Effector memory CD4-positive, alpha-beta T cell (primary cell): ENCODE measurements at regions not wholly inside any gene's neighbourhood (a gene's known extent, or its start where the extent isn't known, plus 50 kb on each side); places are given as distances from the start of the nearest gene placed in this dataset.
A peak's percentile ranks its signal among the peaks of the same experiment; 100 is the strongest.
"Not testable (repeated sequence)": the region's sequence is repeated elsewhere in the genome, so short reads cannot be mapped to it uniquely, and the experiment has no call there.

Source experiments
- DNase-seq, 3 donors: peaks; one replicate each; pipeline ENCODE4 v3.0.0-alpha.2; 2020
- H3K27ac ChIP-seq: 2 replicates; pipeline ENCODE4 v1.7.0; 2013; ENCODE audit warnings: mild to moderate bottlenecking, low read length, moderate library complexity; ENCODE audit not compliant: insufficient read depth, poor library complexity, severe bottlenecking
- H3K27me3 ChIP-seq: replicated peaks from 2 replicates; pipeline ENCODE4 v1.7.0; 2013; ENCODE audit warnings: mild to moderate bottlenecking, low read length; ENCODE audit not compliant: insufficient read depth, control insufficient read depth, poor library complexity, severe bottlenecking
- H3K36me3 ChIP-seq: 2 replicates; pipeline ENCODE4 v1.7.0; 2013; ENCODE audit warnings: mild to moderate bottlenecking, low read length, moderate library complexity; ENCODE audit not compliant: control insufficient read depth, insufficient read depth
- H3K4me1 ChIP-seq: 2 replicates; pipeline ENCODE4 v1.7.0; 2013; ENCODE audit warnings: low read length, mild to moderate bottlenecking; ENCODE audit not compliant: control insufficient read depth, insufficient read depth, poor library complexity, severe bottlenecking
- H3K4me3 ChIP-seq: 2 replicates; pipeline ENCODE4 v1.7.0; 2013; ENCODE audit warnings: low read length, low read depth, mild to moderate bottlenecking; ENCODE audit not compliant: insufficient read depth, poor library complexity, severe bottlenecking
- H3K9me3 ChIP-seq: 2 replicates; pipeline ENCODE4 v1.7.0; 2013; ENCODE audit warnings: mild to moderate bottlenecking, low read length, moderate library complexity; ENCODE audit not compliant: control insufficient read depth

DNA sequence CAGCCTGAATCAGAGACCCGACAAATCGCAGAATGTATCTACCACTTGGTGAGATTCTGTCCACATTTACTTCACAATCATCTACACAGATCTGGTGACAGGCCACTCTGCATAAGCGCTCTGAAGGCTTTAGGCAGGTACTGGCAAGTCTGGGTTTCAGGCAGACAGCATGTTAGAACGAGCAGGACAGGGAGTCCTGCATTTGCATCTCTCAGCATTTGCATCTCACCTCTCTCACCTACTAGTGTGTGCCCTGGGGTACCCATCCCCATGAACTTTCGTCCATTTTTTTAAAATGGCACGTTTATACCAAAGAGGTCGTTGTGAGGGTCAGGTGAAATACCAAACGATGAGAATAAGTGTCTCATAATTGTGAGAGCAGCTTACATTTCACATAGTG, 108.2 kb downstream of the SPATA31A1 start:
- not testable (repeated sequence) for DNase-seq, H3K4me3 ChIP-seq, H3K36me3 ChIP-seq, H3K27ac ChIP-seq, H3K27me3 ChIP-seq, H3K9me3 ChIP-seq, H3K4me1 ChIP-seq

DNA sequence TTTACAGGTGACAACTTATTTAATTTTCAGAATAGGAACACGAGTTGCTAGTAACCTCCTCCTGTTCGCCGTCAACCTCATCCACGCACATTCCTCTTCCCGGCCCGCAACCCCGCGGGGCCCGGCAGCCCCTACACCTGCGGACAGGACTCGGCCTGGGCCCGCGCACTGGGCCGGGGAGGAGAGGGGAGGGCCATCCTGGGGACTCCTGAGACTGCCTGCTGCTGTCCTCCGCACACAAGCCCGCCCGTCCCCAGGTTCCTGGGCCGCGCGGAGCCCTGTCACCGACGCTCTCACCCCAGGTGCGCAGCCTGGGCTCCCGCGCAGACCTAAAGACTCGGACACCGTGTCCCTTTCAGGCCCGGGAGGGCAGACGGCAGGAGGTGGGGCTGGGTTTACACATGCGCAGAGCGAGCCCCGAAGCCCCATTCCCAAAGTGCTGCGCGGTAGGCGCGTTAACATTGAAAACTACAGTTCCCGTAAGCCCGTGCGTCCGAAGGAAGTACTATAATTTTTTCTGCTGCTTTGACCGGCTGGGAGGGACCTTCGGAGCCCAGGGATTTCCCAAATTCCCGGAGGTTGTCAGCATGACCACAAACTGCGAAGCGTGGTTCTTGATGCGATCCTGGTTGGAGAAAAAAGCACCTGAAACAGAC, 108.8 kb downstream of the SPATA31A1 start:
- H3K36me3 ChIP-seq, H3K27ac ChIP-seq, H3K9me3 ChIP-seq, H3K27me3 ChIP-seq, H3K4me1 ChIP-seq: not testable (repeated sequence)
- DNase-seq = peak; percentile 34 to 50 (median 48)
- H3K4me3 ChIP-seq = peak overlapping the region; percentile 54

DNA sequence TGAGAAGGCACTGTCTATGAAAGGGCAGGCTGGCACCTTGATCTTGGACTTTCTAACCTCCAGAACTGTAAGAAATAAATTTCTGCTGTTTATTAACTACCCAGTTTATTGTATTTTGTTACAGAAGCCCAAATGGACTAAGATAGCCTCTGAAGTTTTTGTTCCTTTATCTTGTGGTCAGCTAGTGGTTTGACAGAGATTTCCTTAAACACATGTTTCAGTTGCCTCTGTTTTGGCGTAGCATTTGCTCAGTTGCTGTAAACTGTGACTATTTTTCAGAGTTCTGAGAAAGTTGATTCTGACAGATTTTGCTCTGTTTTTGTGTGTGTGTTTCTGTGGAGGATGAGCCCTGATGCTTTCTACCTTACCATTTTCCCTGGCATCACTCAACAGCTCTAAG, 119.0 kb downstream of the SPATA31A1 start:
- H3K27me3 ChIP-seq, H3K4me1 ChIP-seq, H3K36me3 ChIP-seq, DNase-seq, H3K9me3 ChIP-seq, H3K4me3 ChIP-seq, H3K27ac ChIP-seq: not testable (repeated sequence)

- H3K9me3 ChIP-seq, DNase-seq, H3K4me1 ChIP-seq, H3K27ac ChIP-seq, H3K4me3 ChIP-seq, H3K36me3 ChIP-seq, H3K27me3 ChIP-seq: not testable (repeated sequence)
Measured at GRCh38 chr9:39483073-39483472, 127.6 kb downstream of the SPATA31A1 start.

GRCh38 chr9:39483880-39484279, 128.4 kb downstream of the SPATA31A1 start:
- not testable (repeated sequence) for DNase-seq, H3K27ac ChIP-seq, H3K9me3 ChIP-seq, H3K4me1 ChIP-seq, H3K4me3 ChIP-seq, H3K27me3 ChIP-seq, H3K36me3 ChIP-seq

- not testable (repeated sequence) for H3K27me3 ChIP-seq, H3K4me3 ChIP-seq, H3K9me3 ChIP-seq, H3K4me1 ChIP-seq, H3K27ac ChIP-seq, DNase-seq, H3K36me3 ChIP-seq
Measured at GRCh38 chr9:39484292-39484691, 128.8 kb downstream of the SPATA31A1 start.

DNA sequence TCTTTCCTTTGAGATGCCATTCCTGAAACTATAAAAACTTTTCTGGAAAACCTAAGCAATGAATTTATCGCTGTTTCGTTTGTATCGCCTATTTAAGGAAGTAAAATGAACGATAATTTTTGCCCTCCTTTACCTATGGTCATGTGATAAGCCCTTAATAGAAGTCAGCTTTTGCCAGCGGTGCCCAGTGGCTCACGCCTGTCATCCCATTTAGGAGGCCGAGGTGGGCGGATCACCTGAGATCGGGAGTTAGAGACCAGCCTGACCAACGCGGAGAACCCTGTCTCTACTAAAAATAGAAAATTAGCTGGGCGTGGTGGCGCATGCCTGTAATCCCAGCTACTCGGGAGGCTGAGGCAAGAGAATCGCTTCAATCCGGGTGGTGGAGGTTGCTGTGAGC, 132.0 kb downstream of the SPATA31A1 start:
- not testable (repeated sequence) for H3K9me3 ChIP-seq, H3K27ac ChIP-seq, H3K27me3 ChIP-seq, H3K36me3 ChIP-seq, DNase-seq, H3K4me1 ChIP-seq, H3K4me3 ChIP-seq

DNA sequence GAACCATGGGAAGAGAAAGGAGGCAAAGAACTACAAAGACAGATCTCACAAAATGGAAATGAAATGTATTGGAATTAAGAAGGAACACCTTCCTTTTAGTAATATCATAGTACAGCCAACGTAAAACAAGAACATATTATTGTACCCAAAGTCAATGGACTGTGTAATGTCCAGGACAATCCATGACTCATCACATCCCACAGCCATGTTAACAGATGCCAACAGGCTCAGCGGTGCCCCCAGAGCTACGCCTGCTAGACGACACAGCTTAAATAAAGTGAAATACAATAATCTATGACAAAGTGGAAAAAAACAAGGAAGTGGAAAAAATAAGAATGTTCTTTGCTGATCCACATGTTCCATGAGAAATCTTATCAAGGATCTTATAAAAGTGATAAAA, 140.8 kb downstream of the SPATA31A1 start:
- not testable (repeated sequence) for H3K36me3 ChIP-seq, DNase-seq, H3K4me1 ChIP-seq, H3K27me3 ChIP-seq, H3K4me3 ChIP-seq, H3K9me3 ChIP-seq, H3K27ac ChIP-seq

DNA sequence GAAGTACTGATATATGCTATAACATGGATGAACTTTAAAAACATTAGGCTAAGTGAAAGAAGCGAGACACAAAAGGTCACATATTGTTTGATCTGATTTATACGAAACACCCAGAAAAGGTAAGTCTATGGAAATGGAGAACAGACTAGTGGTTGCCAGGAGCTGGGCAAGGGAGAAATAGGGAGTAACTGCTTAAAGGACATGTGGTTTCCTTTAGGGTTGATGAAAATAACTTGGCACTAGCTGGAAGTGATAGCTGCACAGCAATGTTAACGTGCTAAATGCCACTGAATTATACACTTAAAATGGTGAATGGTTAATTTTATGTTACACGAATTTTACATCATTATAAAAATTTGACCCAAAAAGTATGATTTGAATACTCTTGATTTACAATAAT, 147.7 kb downstream of the SPATA31A1 start:
- H3K27ac ChIP-seq, H3K4me1 ChIP-seq: not testable (repeated sequence)

GRCh38 chr9:39527387-39528029, 172.0 kb downstream of the SPATA31A1 start:
- not testable (repeated sequence) for H3K4me3 ChIP-seq, H3K27me3 ChIP-seq, H3K27ac ChIP-seq, H3K36me3 ChIP-seq, DNase-seq, H3K4me1 ChIP-seq, H3K9me3 ChIP-seq

More for the DNA sequence above, 147.7 kb downstream of the SPATA31A1 start:
- H3K9me3 ChIP-seq, H3K4me3 ChIP-seq, H3K36me3 ChIP-seq, H3K27me3 ChIP-seq, DNase-seq: not testable (repeated sequence)
